BE2C (cell line): ENCODE measurements at regions not wholly inside any gene's neighbourhood (a gene's known extent, or its start where the extent isn't known, plus 50 kb on each side); places are given as distances from the start of the nearest gene placed in this dataset.
"Not testable (repeated sequence)": the region's sequence is repeated elsewhere in the genome, so short reads cannot be mapped to it uniquely, and the experiment has no call there.

Source experiments
- DNase-seq: peaks from one replicate; pipeline ENCODE4 v3.0.0-alpha.2; 2020
- H3K27me3 ChIP-seq: fragments of 250-450 bp; sonication (Bioruptor Pico); 2 replicates; pipeline ENCODE4 v1.5.1; 2020; ENCODE audit warnings: mild to moderate bottlenecking
- H3K36me3 ChIP-seq: fragments of 250-450 bp; sonication (Bioruptor Pico); 2 replicates; pipeline ENCODE4 v1.5.1; 2020; ENCODE audit warnings: mild to moderate bottlenecking
- H3K4me1 ChIP-seq: fragments of 250-450 bp; sonication (Bioruptor Pico); 2 replicates; pipeline ENCODE4 v1.5.1; 2020
- H3K4me3 ChIP-seq: 2 replicates; pipeline ENCODE4 v1.5.1; 2011; ENCODE audit warnings: low read depth, low read length
- H3K9me3 ChIP-seq: fragments of 250-450 bp; sonication (Bioruptor Pico); 2 replicates; pipeline ENCODE4 v1.5.1; 2020
- CTCF ChIP-seq: IDR thresholded peaks from 2 replicates; pipeline ENCODE4 v1.5.1; 2012; ENCODE audit warnings: mild to moderate bottlenecking, low read depth, low read length

- no peak for TF ChIP-seq CTCF
- H3K4me3 ChIP-seq, result no peak overlapping the region
These were observed 146.3 kb downstream of the SKIDA1 start for GRCh38 chr10:21379143-21379542.

GRCh38 chr10:21375274-21375673 is 150.2 kb downstream of the SKIDA1 start:
- H3K27me3 ChIP-seq, H3K4me3 ChIP-seq, DNase-seq, H3K36me3 ChIP-seq, H3K4me1 ChIP-seq, H3K9me3 ChIP-seq: not testable (repeated sequence)

More at GRCh38 chr10:21379143-21379542, 146.3 kb downstream of the SKIDA1 start:
- Histone ChIP-seq H3K4me1 (no peaks in the 10 kb centered on the region), H3K27me3 (no peaks in the 10 kb centered on the region), H3K36me3 (no peaks in the 10 kb centered on the region), H3K9me3 (no peaks in the 10 kb centered on the region)
- no peak for DNase-seq

GRCh38 chr10:21373881-21374280 is 151.6 kb downstream of the SKIDA1 start:
- DNase-seq, H3K4me3 ChIP-seq, H3K27me3 ChIP-seq, H3K36me3 ChIP-seq, H3K4me1 ChIP-seq, H3K9me3 ChIP-seq: not testable (repeated sequence)

GRCh38 chr10:21372651-21373410 is 152.7 kb downstream of the SKIDA1 start:
- Histone ChIP-seq H3K4me3 (no peak overlapping the region), H3K36me3 (no peaks in the 10 kb centered on the region), H3K9me3 (no peaks in the 10 kb centered on the region), H3K27me3 (no peaks in the 10 kb centered on the region), H3K4me1 (no peaks in the 10 kb centered on the region)
- no peak for DNase-seq
- TF ChIP-seq CTCF, result no peak

GRCh38 chr10:21369697-21370096 is 155.8 kb downstream of the SKIDA1 start:
- Histone ChIP-seq H3K36me3 (no peaks in the 10 kb centered on the region), H3K27me3 (no peaks in the 10 kb centered on the region), H3K4me1 (peaks cover 1% of the 10 kb centered on the region; the same call in 1 of the 2 replicates), H3K9me3 (no peaks in the 10 kb centered on the region), H3K4me3 (no peak overlapping the region)
- TF ChIP-seq CTCF, result no peak
- DNase-seq, result no peak

- no peak for TF ChIP-seq CTCF
- Histone ChIP-seq H3K4me3 (no peak overlapping the region), H3K36me3 (no peaks in the 10 kb centered on the region), H3K9me3 (no peaks in the 10 kb centered on the region), H3K4me1 (peaks cover 5% of the 10 kb centered on the region), H3K27me3 (no peaks in the 10 kb centered on the region)
- no peak for DNase-seq
These were observed 156.6 kb downstream of the SKIDA1 start for GRCh38 chr10:21368728-21369425.

- no peak for DNase-seq
- Histone ChIP-seq H3K9me3 (no peaks in the 10 kb centered on the region), H3K4me3 (no peak overlapping the region), H3K36me3 (no peaks in the 10 kb centered on the region), H3K27me3 (no peaks in the 10 kb centered on the region), H3K4me1 (peaks cover 5% of the 10 kb centered on the region)
- no peak for TF ChIP-seq CTCF
These were observed 157.4 kb downstream of the SKIDA1 start for GRCh38 chr10:21368022-21368582.

GRCh38 chr10:21366108-21366507 is 159.4 kb downstream of the SKIDA1 start:
- not testable (repeated sequence) for H3K36me3 ChIP-seq, H3K9me3 ChIP-seq, H3K27me3 ChIP-seq, H3K4me3 ChIP-seq, H3K4me1 ChIP-seq, DNase-seq
